Loucy (cell line): ENCODE measurements at regions not wholly inside any gene's neighbourhood (a gene's known extent, or its start where the extent isn't known, plus 50 kb on each side); places are given as distances from the start of the nearest gene placed in this dataset.

Source experiments
- EZH2phosphoT487 ChIP-seq: fragments of 200-600 bp; IDR thresholded peaks from 2 replicates; pipeline ENCODE4 v1.6.1; 2018; ENCODE audit warnings: antibody characterized with exemption, mild to moderate bottlenecking, moderate library complexity, borderline replicate concordance
- TF ChIP-seq, protein P1 (sequence below): fragments of 200-600 bp; sonication (generic); conservative IDR thresholded peaks from 2 replicates; pipeline ENCODE4 v1.5.1; 2014; ENCODE audit warnings: mild to moderate bottlenecking, antibody characterized with exemption, low read length

DNA sequence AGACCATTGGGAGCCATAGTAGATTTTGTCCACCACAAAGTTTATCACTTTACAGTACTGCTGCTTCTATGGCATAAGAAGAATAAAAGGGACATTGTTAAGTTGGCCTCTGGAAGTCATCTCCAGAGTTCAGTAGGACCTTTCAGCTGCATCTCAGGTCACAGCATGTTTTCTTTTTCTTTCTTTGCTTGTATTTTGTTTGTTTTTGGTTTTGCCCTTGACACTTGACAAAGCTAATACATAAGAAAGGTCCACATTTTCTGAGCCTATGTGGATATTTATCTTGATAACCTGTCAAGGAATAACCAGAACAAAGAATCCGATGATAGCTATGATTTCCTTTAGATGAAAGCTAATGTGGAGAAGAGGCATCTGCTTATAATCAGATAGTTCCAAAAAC lies 101.6 kb upstream of the XIRP2 start:
- TF ChIP-seq EZH2phosphoT487 = no peak
- TF ChIP-seq, protein P1, sequence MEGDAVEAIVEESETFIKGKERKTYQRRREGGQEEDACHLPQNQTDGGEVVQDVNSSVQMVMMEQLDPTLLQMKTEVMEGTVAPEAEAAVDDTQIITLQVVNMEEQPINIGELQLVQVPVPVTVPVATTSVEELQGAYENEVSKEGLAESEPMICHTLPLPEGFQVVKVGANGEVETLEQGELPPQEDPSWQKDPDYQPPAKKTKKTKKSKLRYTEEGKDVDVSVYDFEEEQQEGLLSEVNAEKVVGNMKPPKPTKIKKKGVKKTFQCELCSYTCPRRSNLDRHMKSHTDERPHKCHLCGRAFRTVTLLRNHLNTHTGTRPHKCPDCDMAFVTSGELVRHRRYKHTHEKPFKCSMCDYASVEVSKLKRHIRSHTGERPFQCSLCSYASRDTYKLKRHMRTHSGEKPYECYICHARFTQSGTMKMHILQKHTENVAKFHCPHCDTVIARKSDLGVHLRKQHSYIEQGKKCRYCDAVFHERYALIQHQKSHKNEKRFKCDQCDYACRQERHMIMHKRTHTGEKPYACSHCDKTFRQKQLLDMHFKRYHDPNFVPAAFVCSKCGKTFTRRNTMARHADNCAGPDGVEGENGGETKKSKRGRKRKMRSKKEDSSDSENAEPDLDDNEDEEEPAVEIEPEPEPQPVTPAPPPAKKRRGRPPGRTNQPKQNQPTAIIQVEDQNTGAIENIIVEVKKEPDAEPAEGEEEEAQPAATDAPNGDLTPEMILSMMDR = no peak
